Caco-2 (cell line): ENCODE measurements at regions not wholly inside any gene's neighbourhood (a gene's known extent, or its start where the extent isn't known, plus 50 kb on each side); places are given as distances from the start of the nearest gene placed in this dataset.

Source experiments
- BruUV-seq: library from RNA; stranded (reverse); fragments of 400-500 nt; replicated peaks from 2 replicates; lab custom pipeline; 2021; lab: Mats Ljungman, UMichigan
- CTCF ChIA-PET: fragments of 300-600 bp; sonication (Branson Sonifier 250); formaldehyde crosslinking; loops from one replicate; lab custom pipeline; 2022; ENCODE audit warnings: antibody characterized with exemption; lab: Charles Lee
- POLR2A ChIA-PET: fragments of 300-600 bp; sonication (Branson Sonifier 250); formaldehyde crosslinking; loops from one replicate; lab custom pipeline; 2022; ENCODE audit warnings: antibody characterized with exemption; lab: Charles Lee
- DNase-seq, 2 experiments: peaks; one replicate each; pipeline versions ENCODE4 v3.0.0 to v3.0.0-alpha.2; 2020 to 2022
- H3K27me3 ChIP-seq: replicated peaks from 2 replicates; pipeline ENCODE4 v1.6.0; 2011; ENCODE audit warnings: low read length; ENCODE audit not compliant: control insufficient read depth, insufficient read depth
- H3K36me3 ChIP-seq: 2 replicates; pipeline ENCODE4 v1.5.1; 2011; ENCODE audit warnings: low read length; ENCODE audit not compliant: control insufficient read depth, insufficient read depth
- H3K4me1 ChIP-seq: fragments of 250-450 bp; sonication (Bioruptor Pico); 2 replicates; pipeline ENCODE4 v1.5.1; 2020; ENCODE audit warnings: mild to moderate bottlenecking
- H3K4me3 ChIP-seq: 2 replicates; pipeline ENCODE4 v1.5.1; 2011; ENCODE audit warnings: low read depth, mild to moderate bottlenecking, control low read depth, low read length
- H3K9me3 ChIP-seq: fragments of 250-450 bp; sonication (Bioruptor Pico); 2 replicates; pipeline ENCODE4 v1.5.1; 2020; ENCODE audit warnings: mild to moderate bottlenecking, moderate library complexity
- H3K27ac Mint-ChIP-seq: one replicate; pipeline ENCODE4 v1.8.0; 2022; ENCODE audit warnings: mixed read lengths; ENCODE audit not compliant: unreplicated experiment
- H3K27me3 Mint-ChIP-seq: one replicate; pipeline ENCODE4 v1.8.0; 2022; ENCODE audit warnings: mixed read lengths; ENCODE audit not compliant: insufficient read depth, unreplicated experiment
- H3K36me3 Mint-ChIP-seq: one replicate; pipeline ENCODE4 v1.8.0; 2022; ENCODE audit warnings: mild to moderate bottlenecking, mixed read lengths; ENCODE audit not compliant: insufficient read depth, unreplicated experiment
- H3K4me1 Mint-ChIP-seq: one replicate; pipeline ENCODE4 v1.8.0; 2022; ENCODE audit warnings: low read depth, mixed read lengths; ENCODE audit not compliant: unreplicated experiment
- H3K4me3 Mint-ChIP-seq: one replicate; pipeline ENCODE4 v1.8.0; 2022; ENCODE audit warnings: mild to moderate bottlenecking, moderate library complexity, mixed read lengths; ENCODE audit not compliant: unreplicated experiment
- H3K9me3 Mint-ChIP-seq: one replicate; pipeline ENCODE4 v1.8.0; 2022; ENCODE audit warnings: mixed read lengths; ENCODE audit not compliant: unreplicated experiment
- CTCF ChIP-seq, 2 experiments: fragments of 200-600 bp in 1 of 2; IDR thresholded peaks; 1 replicate in 1 of 2; 2 replicates in 1 of 2; pipeline versions ENCODE4 v1.5.1 to v1.8.0; 2011 to 2022; ENCODE audit warnings: antibody characterized with exemption in 1 of 2, control low read depth in 1 of 2, inconsistent platforms in 1 of 2, low read depth in 1 of 2, low read length in 1 of 2, mild to moderate bottlenecking in 1 of 2, moderate library complexity in 1 of 2; ENCODE audit not compliant: insufficient read depth in 1 of 2, severe bottlenecking in 1 of 2, unreplicated experiment in 1 of 2
- intact Hi-C: fragments of 100-400 bp; cut with micrococcal nuclease; formaldehyde crosslinking; loops from one replicate; pipeline ENCODE4 v1.10.0; 2022; ENCODE audit not compliant: unreplicated experiment

GRCh38 chr14:95431199-95432143 is 85.0 kb downstream of the SYNE3 start:
- peaks cover 6% of the 10 kb centered on the region for H3K36me3 Mint-ChIP-seq
- intact Hi-C loops, result no loop called here
- no peak overlapping the region for H3K4me3 Mint-ChIP-seq
- CTCF ChIA-PET, result interaction anchor here (0.6 to 1.4 kb wide), 4 partner anchors 9 to 1105 kb away, joined by 3 to 5 read pairs (median 3); no protein-coding TSS in a partner anchor
- H3K9me3 Mint-ChIP-seq, result no peaks in the 10 kb centered on the region
- H3K27ac Mint-ChIP-seq, result no peak overlapping the region
- POLR2A ChIA-PET, result no interaction called here
- no peak for DNase-seq
- no peaks in the 10 kb centered on the region for H3K27me3 ChIP-seq
- no peak overlapping the region for H3K4me3 ChIP-seq
- no TSS peak for BruUV-seq
- TF ChIP-seq CTCF (IDR thresholded peaks at IDR 0.05; ENCODE audit: insufficient read depth in 1 of 2, low read depth in 1 of 2, low read length in 1 of 2, severe bottlenecking in 1 of 2, unreplicated experiment in 1 of 2), result peak; percentile 34 to 36
- no peaks in the 10 kb centered on the region for H3K4me1 ChIP-seq
- H3K36me3 ChIP-seq, result 0 out of 2 replicates have a peak, but pooled peaks cover 2% of the 10 kb centered on the region
- H3K27me3 Mint-ChIP-seq, result no peaks in the 10 kb centered on the region
- peaks cover 6% of the 10 kb centered on the region for H3K4me1 Mint-ChIP-seq
- no peaks in the 10 kb centered on the region for H3K9me3 ChIP-seq

DNA sequence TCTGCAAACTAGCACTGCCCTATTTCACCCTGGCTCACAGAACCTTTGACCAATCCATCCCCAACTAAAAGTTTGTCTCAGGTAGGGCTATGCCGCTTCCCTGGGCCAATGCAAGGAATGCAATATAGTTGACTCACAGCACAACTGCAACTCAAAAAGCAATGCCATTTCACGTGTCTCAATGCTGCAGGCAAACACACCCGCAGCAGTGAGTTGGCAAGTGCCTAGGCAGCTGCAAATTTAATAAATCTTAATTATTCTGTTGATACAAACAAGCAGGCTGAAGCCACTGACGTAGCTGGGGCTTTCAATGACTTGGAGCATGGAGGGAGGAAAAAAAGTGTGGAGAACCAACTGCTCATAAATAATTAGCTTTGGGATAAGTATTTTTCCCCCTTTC is 87.9 kb downstream of the SYNE3 start:
- intact Hi-C loops, result no loop called here
- CTCF ChIA-PET, result interaction anchor here (0.6 to 1.5 kb wide), 2 partner anchors 11 to 159 kb away, joined by 3 to 4 read pairs; no protein-coding TSS in a partner anchor
- no peak overlapping the region for H3K4me3 ChIP-seq
- no peaks in the 10 kb centered on the region for H3K27me3 ChIP-seq
- POLR2A ChIA-PET, result no interaction called here
- no peaks in the 10 kb centered on the region for H3K4me1 ChIP-seq
- no peaks in the 10 kb centered on the region for H3K27me3 Mint-ChIP-seq
- H3K4me3 Mint-ChIP-seq, result no peak overlapping the region
- DNase-seq, result no peak
- no peak overlapping the region for H3K27ac Mint-ChIP-seq
- TF ChIP-seq CTCF (IDR thresholded peaks at IDR 0.05; ENCODE audit: insufficient read depth in 1 of 2, low read depth in 1 of 2, low read length in 1 of 2, severe bottlenecking in 1 of 2, unreplicated experiment in 1 of 2), result no peak
- H3K4me1 Mint-ChIP-seq, result peaks cover 13% of the 10 kb centered on the region
- no TSS peak for BruUV-seq
- 0 out of 2 replicates have a peak, but pooled peaks cover 2% of the 10 kb centered on the region for H3K36me3 ChIP-seq
- no peaks in the 10 kb centered on the region for H3K9me3 ChIP-seq
- peaks cover 10% of the 10 kb centered on the region for H3K36me3 Mint-ChIP-seq
- H3K9me3 Mint-ChIP-seq, result no peaks in the 10 kb centered on the region

DNA sequence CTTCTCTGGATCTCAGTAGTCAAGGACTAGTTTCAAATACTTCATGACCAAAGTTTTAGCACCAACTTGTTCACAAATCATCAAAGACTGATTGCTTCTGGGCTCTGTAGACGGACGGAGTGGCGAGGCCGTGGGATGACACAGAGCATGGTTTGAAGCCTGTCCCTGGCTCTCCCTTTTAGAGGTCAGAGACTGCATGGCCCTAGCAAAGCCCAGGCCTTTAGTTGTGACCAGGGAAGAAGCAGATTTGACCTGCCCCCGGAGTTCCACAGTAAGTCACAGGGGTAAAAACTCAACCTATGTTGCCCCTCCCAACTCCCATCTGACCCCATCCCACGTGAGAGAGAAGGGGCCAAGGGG is 90.4 kb downstream of the SYNE3 start:
- H3K27ac Mint-ChIP-seq, result peak overlapping the region; percentile 39
- CTCF ChIA-PET, result no interaction called here
- no peak for DNase-seq
- Histone ChIP-seq H3K4me3 (no peak overlapping the region), H3K27me3 (no peaks in the 10 kb centered on the region), H3K4me1 (no peaks in the 10 kb centered on the region), H3K36me3 (no peaks in the 10 kb centered on the region), H3K9me3 (no peaks in the 10 kb centered on the region)
- H3K36me3 Mint-ChIP-seq, result peaks cover 4% of the 10 kb centered on the region
- POLR2A ChIA-PET, result no interaction called here
- BruUV-seq, result no TSS peak
- no peak for TF ChIP-seq CTCF (IDR thresholded peaks at IDR 0.05; ENCODE audit: insufficient read depth in 1 of 2, low read depth in 1 of 2, low read length in 1 of 2, severe bottlenecking in 1 of 2, unreplicated experiment in 1 of 2)
- H3K4me1 Mint-ChIP-seq, result peaks cover 13% of the 10 kb centered on the region
- intact Hi-C loops, result no loop called here
- H3K9me3 Mint-ChIP-seq, result no peaks in the 10 kb centered on the region
- H3K4me3 Mint-ChIP-seq, result no peak overlapping the region
- no peaks in the 10 kb centered on the region for H3K27me3 Mint-ChIP-seq
